GM12873 (cell line): ENCODE measurements at regions not wholly inside any gene's neighbourhood (a gene's known extent, or its start where the extent isn't known, plus 50 kb on each side); places are given as distances from the start of the nearest gene placed in this dataset.

Source experiments
- TF ChIP-seq, protein P1 (sequence below): IDR thresholded peaks from 2 replicates; pipeline ENCODE4 v1.5.1; 2012; ENCODE audit warnings: low read depth, mild to moderate bottlenecking, moderate library complexity, low read length, control low read depth; ENCODE audit not compliant: insufficient read depth; ENCODE audit errors: missing control alignments

DNA sequence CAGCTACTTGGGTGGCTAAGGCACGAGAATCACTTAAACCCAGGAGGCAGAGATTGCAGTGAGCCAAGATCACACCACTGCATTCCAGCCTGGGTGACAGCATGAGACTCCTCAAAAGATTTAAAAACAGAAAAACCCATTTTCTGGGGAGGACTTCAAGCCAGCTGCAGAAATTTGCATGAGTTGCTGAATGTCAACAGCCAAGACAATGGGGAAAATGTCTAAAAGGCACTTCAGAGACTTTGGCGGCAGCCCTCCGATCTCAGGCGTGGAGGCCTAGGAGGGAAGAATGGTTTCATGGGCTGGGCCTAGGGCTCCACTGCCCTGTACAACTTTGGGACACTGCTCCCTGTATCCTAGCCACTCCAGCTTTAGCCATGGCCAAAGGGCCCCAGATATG lies 177.8 kb upstream of the C14orf180 start:
- TF ChIP-seq, protein P1, sequence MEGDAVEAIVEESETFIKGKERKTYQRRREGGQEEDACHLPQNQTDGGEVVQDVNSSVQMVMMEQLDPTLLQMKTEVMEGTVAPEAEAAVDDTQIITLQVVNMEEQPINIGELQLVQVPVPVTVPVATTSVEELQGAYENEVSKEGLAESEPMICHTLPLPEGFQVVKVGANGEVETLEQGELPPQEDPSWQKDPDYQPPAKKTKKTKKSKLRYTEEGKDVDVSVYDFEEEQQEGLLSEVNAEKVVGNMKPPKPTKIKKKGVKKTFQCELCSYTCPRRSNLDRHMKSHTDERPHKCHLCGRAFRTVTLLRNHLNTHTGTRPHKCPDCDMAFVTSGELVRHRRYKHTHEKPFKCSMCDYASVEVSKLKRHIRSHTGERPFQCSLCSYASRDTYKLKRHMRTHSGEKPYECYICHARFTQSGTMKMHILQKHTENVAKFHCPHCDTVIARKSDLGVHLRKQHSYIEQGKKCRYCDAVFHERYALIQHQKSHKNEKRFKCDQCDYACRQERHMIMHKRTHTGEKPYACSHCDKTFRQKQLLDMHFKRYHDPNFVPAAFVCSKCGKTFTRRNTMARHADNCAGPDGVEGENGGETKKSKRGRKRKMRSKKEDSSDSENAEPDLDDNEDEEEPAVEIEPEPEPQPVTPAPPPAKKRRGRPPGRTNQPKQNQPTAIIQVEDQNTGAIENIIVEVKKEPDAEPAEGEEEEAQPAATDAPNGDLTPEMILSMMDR, result no peak

GRCh38 chr14:104403421-104404220 lies 175.9 kb upstream of the C14orf180 start:
- TF ChIP-seq, protein P1, result no peak

DNA sequence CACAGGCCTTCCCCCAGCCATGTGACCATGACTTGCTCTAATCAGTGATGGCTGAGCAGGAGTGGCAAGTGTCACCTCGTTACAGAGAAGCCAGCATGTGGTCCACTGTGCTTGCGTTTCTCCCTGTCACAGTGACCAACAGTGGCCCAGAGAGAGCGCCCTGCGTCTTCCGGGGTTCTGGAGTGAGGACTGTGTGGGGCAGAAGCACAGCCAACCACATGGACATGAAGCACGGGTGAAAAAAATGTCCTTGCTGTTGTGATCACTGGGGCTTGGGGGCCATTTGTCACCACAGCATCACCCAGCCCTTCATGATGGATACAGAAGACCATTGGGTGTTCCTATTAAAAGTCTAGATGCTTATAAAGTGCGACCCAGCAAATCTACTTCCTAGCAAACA lies 174.6 kb upstream of the C14orf180 start:
- TF ChIP-seq, protein P1, result no peak

GRCh38 chr14:104405360-104406226 lies 174.0 kb upstream of the C14orf180 start:
- TF ChIP-seq, protein P1, result no peak

- TF ChIP-seq, protein P1, result no peak
These were observed 172.7 kb upstream of the C14orf180 start for GRCh38 chr14:104406831-104407230.

DNA sequence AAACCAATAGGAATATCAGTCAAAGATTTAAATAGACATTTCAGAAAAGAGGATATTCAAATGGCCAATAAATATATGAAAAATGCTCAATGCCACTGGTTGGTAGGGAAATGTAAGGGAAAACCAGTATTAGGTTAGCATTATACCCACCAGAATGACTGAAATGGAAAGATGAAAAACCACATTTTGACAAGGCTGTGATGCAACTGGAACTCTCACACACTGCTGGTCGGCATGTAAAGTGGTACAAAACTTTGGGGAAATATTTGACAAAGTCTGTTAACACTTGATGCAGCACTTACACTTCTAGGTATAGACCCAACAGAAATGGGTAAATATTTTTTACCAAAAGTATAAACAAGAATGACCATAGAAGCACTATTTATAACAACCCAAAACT lies 163.2 kb upstream of the C14orf180 start:
- TF ChIP-seq, protein P1, result no peak

DNA sequence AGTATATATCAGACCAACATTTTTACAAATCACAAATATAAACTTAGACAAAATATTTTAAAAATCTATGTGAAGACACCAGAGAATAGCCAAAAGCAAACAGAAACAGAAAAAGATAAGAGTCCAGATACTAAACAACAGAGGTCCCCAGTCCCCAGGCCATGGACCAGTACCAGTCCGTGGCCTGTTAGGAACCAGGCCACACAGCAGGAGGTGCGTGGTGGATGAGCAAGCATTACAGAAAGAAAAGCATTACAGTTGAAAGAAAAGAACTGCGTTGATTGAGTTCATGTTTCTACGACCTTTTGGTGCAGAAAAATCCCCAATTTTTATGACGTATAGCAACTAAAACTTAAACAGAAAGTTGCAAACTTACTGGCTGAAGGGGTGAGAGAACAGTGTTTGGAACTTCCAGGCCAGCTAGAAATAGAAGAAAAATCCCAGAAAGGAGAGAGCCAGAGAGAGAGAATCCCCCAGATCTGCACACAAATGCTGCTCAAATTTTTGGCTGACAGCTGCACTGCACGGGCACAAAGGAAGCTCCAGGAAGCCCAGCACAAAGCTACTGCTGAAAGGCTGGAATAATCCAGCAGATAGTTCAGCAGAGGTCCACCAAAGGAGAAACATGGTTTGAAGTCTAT lies 159.6 kb upstream of the C14orf180 start:
- TF ChIP-seq, protein P1, result no peak
